ENCODE measurements at regions not wholly inside any gene's neighbourhood (a gene's known extent, or its start where the extent isn't known, plus 50 kb on each side); places are given as distances from the start of the nearest gene placed in this dataset.
"Not testable (repeated sequence)": the region's sequence is repeated elsewhere in the genome, so short reads cannot be mapped to it uniquely, and the experiment has no call there.

DNA sequence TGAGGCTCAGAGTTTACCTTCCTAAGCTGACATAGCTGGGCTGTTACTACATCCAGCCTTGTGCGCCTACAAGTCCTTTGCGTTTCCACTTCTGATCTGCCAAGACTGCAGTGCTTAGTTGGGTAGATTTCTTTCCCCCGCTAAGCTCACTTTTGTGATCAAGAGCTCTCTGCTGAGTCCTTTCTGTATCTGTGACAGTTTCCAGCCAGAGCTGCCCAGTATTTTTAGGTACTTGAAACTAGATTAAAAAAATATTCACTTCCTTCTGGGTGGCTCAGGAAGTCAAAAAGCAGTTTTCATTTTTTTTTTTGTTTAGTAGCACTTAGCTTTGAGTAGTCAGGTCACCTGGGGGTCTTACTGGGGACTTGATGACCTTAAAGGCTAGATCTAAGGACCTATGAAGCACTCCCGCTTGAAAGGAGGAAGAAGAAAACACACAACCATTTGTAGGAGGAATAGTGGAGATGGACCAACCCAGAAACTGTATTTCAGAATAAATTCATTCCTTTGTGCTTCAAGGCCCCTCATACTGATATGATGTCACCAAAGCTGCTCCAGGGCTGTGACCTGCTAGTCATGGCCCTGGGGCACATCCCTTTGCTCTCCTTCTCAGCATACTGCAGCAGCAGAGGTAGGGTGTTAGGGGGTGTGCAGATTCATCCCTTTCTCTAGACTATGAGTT lies 75.6 kb upstream of the HNF1B start:
- ChIA-PET POLR2A (no interaction called here), CTCF (interaction anchor here (0.6 to 0.7 kb wide), 2 partner anchors 18 to 28 kb away, joined by 3 to 10 read pairs; no protein-coding TSS in a partner anchor)
- TF ChIP-seq L3MBTL2 (conservative IDR thresholded peaks at IDR 0.05) (no peak), FOXK2 (IDR thresholded peaks at IDR 0.05) (no peak), CTBP1 (IDR thresholded peaks at IDR 0.05; ENCODE audit: borderline replicate concordance) (no peak), FOXA1 (IDR thresholded peaks at IDR 0.05) (no peak), LEF1 (IDR thresholded peaks at IDR 0.05; ENCODE audit: borderline replicate concordance) (no peak), TARDBP (IDR thresholded peaks at IDR 0.05) (no peak), SP1 (IDR thresholded peaks at IDR 0.05) (no peak), BHLHE40 (IDR thresholded peaks at IDR 0.05; ENCODE audit: borderline replicate concordance) (no peak), SUZ12 (IDR thresholded peaks at IDR 0.05) (no peak)
- no peak for DNase-seq (ENCODE audit: extremely low spot score)

DNA sequence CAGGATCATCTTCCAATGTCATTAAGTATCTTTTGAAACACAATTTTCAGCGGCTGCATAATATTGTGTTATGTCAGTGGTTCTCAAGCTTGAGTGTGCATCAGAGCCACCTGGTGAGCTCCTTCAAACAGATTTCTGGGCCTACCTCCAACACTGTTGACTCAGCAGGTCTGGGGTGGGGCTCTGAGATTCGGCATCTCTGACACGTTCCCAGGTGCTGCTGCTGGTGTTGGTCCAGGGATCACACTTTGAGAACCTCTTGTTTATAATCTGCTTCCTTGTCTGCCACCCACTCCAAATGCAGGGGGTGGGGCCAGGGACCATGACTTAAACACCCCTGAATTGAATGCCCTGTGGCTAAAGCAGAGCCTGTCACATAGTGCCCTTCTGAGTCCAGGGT lies 73.8 kb upstream of the HNF1B start:
- no peak for DNase-seq (ENCODE audit: extremely low spot score)
- ChIA-PET CTCF (no interaction called here), POLR2A (no interaction called here)
- TF ChIP-seq L3MBTL2 (conservative IDR thresholded peaks at IDR 0.05) (no peak), LEF1 (IDR thresholded peaks at IDR 0.05; ENCODE audit: borderline replicate concordance) (no peak), FOXK2 (IDR thresholded peaks at IDR 0.05) (no peak), FOXM1 (IDR thresholded peaks at IDR 0.05; ENCODE audit: borderline replicate concordance) (no peak), BHLHE40 (IDR thresholded peaks at IDR 0.05; ENCODE audit: borderline replicate concordance) (no peak), CTBP1 (IDR thresholded peaks at IDR 0.05; ENCODE audit: borderline replicate concordance) (no peak), FOXA1 (IDR thresholded peaks at IDR 0.05) (no peak), SUZ12 (IDR thresholded peaks at IDR 0.05) (no peak), NFRKB (IDR thresholded peaks at IDR 0.05) (no peak), TARDBP (IDR thresholded peaks at IDR 0.05) (no peak), SP1 (IDR thresholded peaks at IDR 0.05) (no peak), PKNOX1 (IDR thresholded peaks at IDR 0.05) (no peak)

GRCh38 chr17:37816950-37817349 lies 72.1 kb upstream of the HNF1B start:
- TF ChIP-seq BHLHE40 (IDR thresholded peaks at IDR 0.05; ENCODE audit: borderline replicate concordance), result no peak
- TF ChIP-seq ELF4 (IDR thresholded peaks at IDR 0.05), result no peak
- no peak for TF ChIP-seq ARNT (IDR thresholded peaks at IDR 0.05)
- no peak for TF ChIP-seq FOXK2 (IDR thresholded peaks at IDR 0.05)
- TF ChIP-seq SUZ12 (IDR thresholded peaks at IDR 0.05), result no peak
- no peak for TF ChIP-seq HDGF (IDR thresholded peaks at IDR 0.05; ENCODE audit: borderline replicate concordance)
- TF ChIP-seq ZNF384 (IDR thresholded peaks at IDR 0.05), result no peak
- TF ChIP-seq CTBP1 (IDR thresholded peaks at IDR 0.05; ENCODE audit: borderline replicate concordance), result no peak
- no peak for TF ChIP-seq NFRKB (IDR thresholded peaks at IDR 0.05)
- no peak for TF ChIP-seq LEF1 (IDR thresholded peaks at IDR 0.05; ENCODE audit: borderline replicate concordance)
- no peak for TF ChIP-seq TARDBP (IDR thresholded peaks at IDR 0.05)
- no peak for TF ChIP-seq FOXA1 (IDR thresholded peaks at IDR 0.05)
- TF ChIP-seq SP1 (IDR thresholded peaks at IDR 0.05), result no peak
- no peak for TF ChIP-seq PKNOX1 (IDR thresholded peaks at IDR 0.05)
- no peak for DNase-seq (ENCODE audit: extremely low spot score)
- ChIA-PET POLR2A (no interaction called here), CTCF (interaction anchor here (0.7 to 1.4 kb wide), 8 partner anchors 11 to 207 kb away, joined by 3 to 11 read pairs (median 4); partner anchors contain the start of genes DDX52 and SYNRG)

- ChIA-PET CTCF (interaction anchor here (0.6 to 1.4 kb wide), 8 partner anchors 16 to 288 kb away, joined by 3 to 11 read pairs (median 4); partner anchors contain the start of gene DDX52), POLR2A (no interaction called here)
- TF ChIP-seq ELF4 (IDR thresholded peaks at IDR 0.05) (no peak), ARNT (IDR thresholded peaks at IDR 0.05) (no peak), SUZ12 (IDR thresholded peaks at IDR 0.05) (no peak), PKNOX1 (IDR thresholded peaks at IDR 0.05) (no peak), L3MBTL2 (conservative IDR thresholded peaks at IDR 0.05) (no peak), FOXM1 (IDR thresholded peaks at IDR 0.05; ENCODE audit: borderline replicate concordance) (no peak), SP1 (IDR thresholded peaks at IDR 0.05) (no peak), HDGF (IDR thresholded peaks at IDR 0.05; ENCODE audit: borderline replicate concordance) (no peak), ZNF384 (IDR thresholded peaks at IDR 0.05) (no peak), LEF1 (IDR thresholded peaks at IDR 0.05; ENCODE audit: borderline replicate concordance) (no peak), FOXA1 (IDR thresholded peaks at IDR 0.05) (no peak), FOXK2 (IDR thresholded peaks at IDR 0.05) (no peak), CTBP1 (IDR thresholded peaks at IDR 0.05; ENCODE audit: borderline replicate concordance) (no peak), NFRKB (IDR thresholded peaks at IDR 0.05) (no peak)
- DNase-seq (ENCODE audit: extremely low spot score), result no peak
These were observed 70.7 kb upstream of the HNF1B start for GRCh38 chr17:37815536-37815935.

GRCh38 chr17:37813751-37814150 lies 68.9 kb upstream of the HNF1B start:
- no peak for TF ChIP-seq ARNT (IDR thresholded peaks at IDR 0.05)
- no peak for TF ChIP-seq BHLHE40 (IDR thresholded peaks at IDR 0.05; ENCODE audit: borderline replicate concordance)
- no peak for TF ChIP-seq PKNOX1 (IDR thresholded peaks at IDR 0.05)
- no peak for TF ChIP-seq ZNF384 (IDR thresholded peaks at IDR 0.05)
- no peak for TF ChIP-seq ELF4 (IDR thresholded peaks at IDR 0.05)
- TF ChIP-seq SUZ12 (IDR thresholded peaks at IDR 0.05), result no peak
- TF ChIP-seq LEF1 (IDR thresholded peaks at IDR 0.05; ENCODE audit: borderline replicate concordance), result no peak
- TF ChIP-seq HDGF (IDR thresholded peaks at IDR 0.05; ENCODE audit: borderline replicate concordance), result no peak
- TF ChIP-seq NFRKB (IDR thresholded peaks at IDR 0.05), result no peak
- TF ChIP-seq FOXA1 (IDR thresholded peaks at IDR 0.05), result no peak
- TF ChIP-seq SP1 (IDR thresholded peaks at IDR 0.05), result no peak
- TF ChIP-seq FOXK2 (IDR thresholded peaks at IDR 0.05), result no peak
- no peak for TF ChIP-seq FOXM1 (IDR thresholded peaks at IDR 0.05; ENCODE audit: borderline replicate concordance)
- no peak for TF ChIP-seq L3MBTL2 (conservative IDR thresholded peaks at IDR 0.05)
- TF ChIP-seq CTBP1 (IDR thresholded peaks at IDR 0.05; ENCODE audit: borderline replicate concordance), result no peak
- no peak for TF ChIP-seq TARDBP (IDR thresholded peaks at IDR 0.05)
- ChIA-PET POLR2A (no interaction called here), CTCF (interaction anchor here (0.7 kb wide), 1 partner anchor 244 kb away, joined by 3 read pairs; no protein-coding TSS in a partner anchor)
- no peak for DNase-seq (ENCODE audit: extremely low spot score)

DNA sequence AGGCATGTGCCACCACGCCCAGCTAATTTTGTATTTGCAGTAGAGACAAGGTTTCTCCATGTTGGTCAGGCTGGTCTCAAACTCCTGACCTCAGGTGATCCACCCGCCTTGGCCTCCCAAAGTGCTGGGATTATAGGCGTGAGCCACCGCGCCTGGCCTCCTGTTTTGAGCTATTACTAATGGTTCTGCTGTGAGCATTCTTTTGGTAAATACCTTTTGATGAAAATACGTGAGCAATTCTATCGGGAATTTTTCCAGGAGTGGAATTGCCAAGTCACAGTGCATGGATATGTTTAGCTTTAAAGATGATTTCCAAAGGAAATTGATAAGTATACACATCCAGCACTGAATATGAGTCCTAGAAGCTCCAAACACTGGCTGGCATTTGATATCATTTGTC lies 64.0 kb upstream of the HNF1B start:
- POLR2A ChIA-PET, CTCF ChIA-PET: not testable (repeated sequence)

More for the DNA sequence above, 64.0 kb upstream of the HNF1B start:
- not testable (repeated sequence) for DNase-seq (ENCODE audit: extremely low spot score)
